ENCODE measurements at regions not wholly inside any gene's neighbourhood (a gene's known extent, or its start where the extent isn't known, plus 50 kb on each side); places are given as distances from the start of the nearest gene placed in this dataset.
A peak's percentile ranks its signal among the peaks of the same experiment; 100 is the strongest.

- DNase-seq (ENCODE audit: low read depth in 1 of 2, low spot score in 1 of 2), result peak; percentile 10 to 23
- Histone ChIP-seq H3K27ac (replicated peaks) (no peak overlapping the region), H3K27me3 (ENCODE audit: insufficient read depth, poor library complexity, severe bottlenecking) (no peaks in the 10 kb centered on the region), H3K4me3 (replicated peaks; ENCODE audit: insufficient read depth, low read length) (no peak overlapping the region)
- TF ChIP-seq CTCF (IDR thresholded peaks at IDR 0.05; ENCODE audit: insufficient read depth, low read length) (peak; percentile 46), REST (IDR thresholded peaks at IDR 0.05; ENCODE audit: insufficient replicate concordance, low read depth) (no peak)
These were observed 169.7 kb upstream of the TMCO5A start for GRCh38 chr15:37764733-37765191.

- no peak for TF ChIP-seq CTCF (IDR thresholded peaks at IDR 0.05; ENCODE audit: insufficient read depth, low read length)
- TF ChIP-seq POLR2AphosphoS5 (IDR thresholded peaks at IDR 0.05; ENCODE audit: low read depth), result no peak
- TF ChIP-seq GABPA (IDR thresholded peaks at IDR 0.05; ENCODE audit: low read depth), result no peak
- TF ChIP-seq SPI1 (IDR thresholded peaks at IDR 0.05; ENCODE audit: borderline replicate concordance, low read depth), result no peak
- no peak for TF ChIP-seq REST (IDR thresholded peaks at IDR 0.05; ENCODE audit: insufficient replicate concordance, low read depth)
- no peak overlapping the region for H3K4me3 ChIP-seq (replicated peaks; ENCODE audit: insufficient read depth, low read length)
- peak; percentile 0 to 23 for DNase-seq (ENCODE audit: low read depth in 1 of 2, low spot score in 1 of 2)
- H3K27me3 ChIP-seq (ENCODE audit: insufficient read depth, poor library complexity, severe bottlenecking), result no peaks in the 10 kb centered on the region
- H3K27ac ChIP-seq (replicated peaks), result no peak overlapping the region
These were observed 168.7 kb upstream of the TMCO5A start for GRCh38 chr15:37765786-37766185.

- Histone ChIP-seq H3K27ac (replicated peaks) (no peak overlapping the region), H3K27me3 (ENCODE audit: insufficient read depth, poor library complexity, severe bottlenecking) (no peaks in the 10 kb centered on the region), H3K4me3 (replicated peaks; ENCODE audit: insufficient read depth, low read length) (no peak overlapping the region)
- DNase-seq (ENCODE audit: low read depth in 1 of 2, low spot score in 1 of 2), result no peak
- TF ChIP-seq CTCF (IDR thresholded peaks at IDR 0.05; ENCODE audit: insufficient read depth, low read length) (no peak), POLR2AphosphoS5 (IDR thresholded peaks at IDR 0.05; ENCODE audit: low read depth) (no peak), GABPA (IDR thresholded peaks at IDR 0.05; ENCODE audit: low read depth) (no peak), REST (IDR thresholded peaks at IDR 0.05; ENCODE audit: insufficient replicate concordance, low read depth) (no peak), SPI1 (IDR thresholded peaks at IDR 0.05; ENCODE audit: borderline replicate concordance, low read depth) (no peak)
These were observed 166.5 kb upstream of the TMCO5A start for GRCh38 chr15:37767841-37768455.

Data from HL-60 (cell line).